GM18520 (cell line): ENCODE measurements at regions not wholly inside any gene's neighbourhood (a gene's known extent, or its start where the extent isn't known, plus 50 kb on each side); places are given as distances from the start of the nearest gene placed in this dataset.

Experiments used
- ATAC-seq: cut with Tn5 transposase; IDR thresholded peaks from one replicate; pipeline ENCODE4 v1.9.1; 2021; ENCODE audit not compliant: unreplicated experiment

- no peak for ATAC-seq
Measured at GRCh38 chr11:90407350-90407749, 184.5 kb upstream of the CHORDC1 start.

GRCh38 chr11:90392692-90393091 lies 169.8 kb upstream of the CHORDC1 start:
- no peak for ATAC-seq

- ATAC-seq: no peak
Measured at GRCh38 chr11:90391756-90392155, 168.9 kb upstream of the CHORDC1 start.

- ATAC-seq: no peak
Measured at GRCh38 chr11:90380206-90380605, 157.4 kb upstream of the CHORDC1 start.

GRCh38 chr11:90373971-90374370 lies 151.1 kb upstream of the CHORDC1 start:
- no peak for ATAC-seq

- no peak for ATAC-seq
Measured at GRCh38 chr11:90364527-90364926, 141.7 kb upstream of the CHORDC1 start.

GRCh38 chr11:90363739-90364138 lies 140.9 kb upstream of the CHORDC1 start:
- ATAC-seq: no peak

- ATAC-seq: no peak
Measured at GRCh38 chr11:90355200-90355599, 132.4 kb upstream of the CHORDC1 start.

GRCh38 chr11:90349731-90350130 lies 126.9 kb upstream of the CHORDC1 start:
- no peak for ATAC-seq

GRCh38 chr11:90344546-90344945 lies 121.7 kb upstream of the CHORDC1 start:
- ATAC-seq: no peak

- no peak for ATAC-seq
Measured at GRCh38 chr11:90343673-90344072, 120.8 kb upstream of the CHORDC1 start.

- no peak for ATAC-seq
Measured at GRCh38 chr11:90341986-90342385, 119.1 kb upstream of the CHORDC1 start.

- no peak for ATAC-seq
Measured at GRCh38 chr11:90332415-90332814, 109.6 kb upstream of the CHORDC1 start.

GRCh38 chr11:90330632-90331031 lies 107.8 kb upstream of the CHORDC1 start:
- no peak for ATAC-seq

- no peak for ATAC-seq
Measured at GRCh38 chr11:90329043-90329442, 106.2 kb upstream of the CHORDC1 start.

- ATAC-seq: no peak
Measured at GRCh38 chr11:90326647-90327046, 103.8 kb upstream of the CHORDC1 start.

- no peak for ATAC-seq
Measured at GRCh38 chr11:90323289-90323688, 100.4 kb upstream of the CHORDC1 start.

GRCh38 chr11:90321018-90321417 lies 98.2 kb upstream of the CHORDC1 start:
- ATAC-seq: no peak

- ATAC-seq: no peak
Measured at GRCh38 chr11:90318651-90319050, 95.8 kb upstream of the CHORDC1 start.

GRCh38 chr11:90310210-90310609 lies 87.4 kb upstream of the CHORDC1 start:
- no peak for ATAC-seq

- ATAC-seq: no peak
Measured at GRCh38 chr11:90309693-90310092, 86.8 kb upstream of the CHORDC1 start.

- no peak for ATAC-seq
Measured at GRCh38 chr11:90294526-90294925, 71.7 kb upstream of the CHORDC1 start.

- ATAC-seq: no peak
Measured at GRCh38 chr11:90294091-90294490, 71.2 kb upstream of the CHORDC1 start.
